ENCODE measurements at regions not wholly inside any gene's neighbourhood (a gene's known extent, or its start where the extent isn't known, plus 50 kb on each side); places are given as distances from the start of the nearest gene placed in this dataset.

- DNase-seq = no peak
Measured at GRCh38 chr13:99823961-99824360, 147.6 kb downstream of the ZIC5 start.

- DNase-seq = no peak
Measured at GRCh38 chr13:99822820-99823219, 148.7 kb downstream of the ZIC5 start.

- no peak for DNase-seq
Measured at GRCh38 chr13:99821741-99822140, 149.8 kb downstream of the ZIC5 start.

GRCh38 chr13:99819967-99820366 lies 151.6 kb downstream of the ZIC5 start:
- DNase-seq = no peak

GRCh38 chr13:99816321-99816720 lies 155.2 kb downstream of the ZIC5 start:
- DNase-seq = no peak

GRCh38 chr13:99813336-99814095 lies 158.1 kb downstream of the ZIC5 start:
- DNase-seq = no peak

GRCh38 chr13:99812625-99813024 lies 158.9 kb downstream of the ZIC5 start:
- no peak for DNase-seq

GRCh38 chr13:99811067-99811700 lies 160.4 kb downstream of the ZIC5 start:
- no peak for DNase-seq

GRCh38 chr13:99809926-99810325 lies 161.6 kb downstream of the ZIC5 start:
- no peak for DNase-seq

- DNase-seq = no peak
Measured at GRCh38 chr13:99809496-99809895, 162.1 kb downstream of the ZIC5 start.

- DNase-seq = no peak
Measured at GRCh38 chr13:99808786-99809185, 162.8 kb downstream of the ZIC5 start.

GRCh38 chr13:99806671-99807070 lies 164.9 kb downstream of the ZIC5 start:
- no peak for DNase-seq

GRCh38 chr13:99805361-99805760 lies 166.2 kb downstream of the ZIC5 start:
- no peak for DNase-seq

- no peak for DNase-seq
Measured at GRCh38 chr13:99803141-99803540, 168.4 kb downstream of the ZIC5 start.

GRCh38 chr13:99802416-99802815 lies 169.2 kb downstream of the ZIC5 start:
- DNase-seq = no peak

GRCh38 chr13:99800951-99801350 lies 170.6 kb downstream of the ZIC5 start:
- no peak for DNase-seq

GRCh38 chr13:99800011-99800410 lies 171.6 kb downstream of the ZIC5 start:
- DNase-seq = no peak

GRCh38 chr13:99798756-99799155 lies 172.8 kb downstream of the ZIC5 start:
- DNase-seq = no peak

GRCh38 chr13:99797691-99798090 lies 173.9 kb downstream of the ZIC5 start:
- no peak for DNase-seq

- peak; percentile 24 to 54 for DNase-seq
Measured at GRCh38 chr13:99796175-99796819, 175.3 kb downstream of the ZIC5 start.

GRCh38 chr13:99792079-99792921 lies 179.3 kb downstream of the ZIC5 start:
- DNase-seq = no peak

- no peak for DNase-seq
Measured at GRCh38 chr13:99782669-99783068, 188.9 kb downstream of the ZIC5 start.

Data from right lung (tissue), 2 donors.